Mucosa of descending colon (tissue), 3 donors: ENCODE measurements at regions not wholly inside any gene's neighbourhood (a gene's known extent, or its start where the extent isn't known, plus 50 kb on each side); places are given as distances from the start of the nearest gene placed in this dataset.
A peak's percentile ranks its signal among the peaks of the same experiment; 100 is the strongest.

Source experiments
- ATAC-seq: fragments of 200-7000 bp; cut with Tn5 transposase; one replicate; pipeline ENCODE4 v1.9.1; 2020; ENCODE audit warnings: mild to moderate bottlenecking, moderate library complexity
- DNase-seq, 3 donors: peaks; one replicate each; pipeline ENCODE4 v3.0.0-alpha.2; 2020
- H3K36me3 ChIP-seq: fragments of 200-600 bp; one replicate; pipeline ENCODE4 v1.8.0; 2021; ENCODE audit warnings: low read depth, mild to moderate bottlenecking
- H3K4me1 ChIP-seq: fragments of 200-600 bp; one replicate; pipeline ENCODE4 v1.8.0; 2021; ENCODE audit warnings: low read depth, mild to moderate bottlenecking
- H3K4me3 ChIP-seq: fragments of 200-600 bp; one replicate; pipeline ENCODE4 v1.8.0; 2021; ENCODE audit warnings: mild to moderate bottlenecking
- H3K9me3 ChIP-seq: fragments of 200-600 bp; one replicate; pipeline ENCODE4 v1.8.0; 2021; ENCODE audit warnings: mild to moderate bottlenecking
- intact Hi-C, 2 donors: fragments of 100-400 bp; cut with DNase I in 1 of 2; cut with micrococcal nuclease in 1 of 2; formaldehyde crosslinking; loops; one replicate each; pipeline versions ENCODE4 v1.11.0 to v1.11.1; 2022; cut with DNase I, micrococcal nuclease
- TF ChIP-seq, protein P1 (sequence below): fragments of 200-600 bp; IDR thresholded peaks from one replicate; pipeline ENCODE4 v1.8.0; 2022; ENCODE audit warnings: antibody characterized with exemption, mild to moderate bottlenecking
- donor health status: DM: no; HTN: no; CAD: no; lungs with moderate emphysema.
- donor health status: DM: no; HTN: no; CAD: no.
- donor health status: DM: no; HTN: yes; CAD: no.

- H3K4me3 ChIP-seq: no peak overlapping the region
Measured at GRCh38 chr2:122168799-122169198, 413.3 kb downstream of the TSN start.

DNA sequence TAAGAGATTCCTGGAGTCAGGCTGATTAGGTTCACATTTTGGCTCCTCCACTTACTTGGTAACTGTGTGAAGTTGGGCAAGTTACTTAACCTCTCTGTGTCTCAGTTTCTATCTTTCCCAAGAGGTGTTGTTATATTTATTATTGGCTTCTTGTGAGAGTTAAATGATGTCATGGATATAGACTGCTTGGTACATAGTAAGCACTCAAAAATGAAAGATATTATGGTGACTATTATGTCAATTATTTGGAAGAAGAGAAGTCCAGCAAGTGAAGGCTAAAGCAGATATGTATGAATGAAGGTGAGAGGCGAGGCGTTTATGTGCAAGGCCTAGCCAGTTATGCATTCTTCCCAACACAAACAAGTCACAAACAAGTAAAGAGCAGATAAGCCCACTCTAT, 417.4 kb downstream of the TSN start:
- H3K4me3 ChIP-seq: no peak overlapping the region
- intact Hi-C loops: no loop called here
- no peaks in the 10 kb centered on the region for H3K9me3 ChIP-seq
- no peak for ATAC-seq
- no peak for DNase-seq
- H3K36me3 ChIP-seq: no peaks in the 10 kb centered on the region
- H3K4me1 ChIP-seq: no peaks in the 10 kb centered on the region
- TF ChIP-seq, protein P1, sequence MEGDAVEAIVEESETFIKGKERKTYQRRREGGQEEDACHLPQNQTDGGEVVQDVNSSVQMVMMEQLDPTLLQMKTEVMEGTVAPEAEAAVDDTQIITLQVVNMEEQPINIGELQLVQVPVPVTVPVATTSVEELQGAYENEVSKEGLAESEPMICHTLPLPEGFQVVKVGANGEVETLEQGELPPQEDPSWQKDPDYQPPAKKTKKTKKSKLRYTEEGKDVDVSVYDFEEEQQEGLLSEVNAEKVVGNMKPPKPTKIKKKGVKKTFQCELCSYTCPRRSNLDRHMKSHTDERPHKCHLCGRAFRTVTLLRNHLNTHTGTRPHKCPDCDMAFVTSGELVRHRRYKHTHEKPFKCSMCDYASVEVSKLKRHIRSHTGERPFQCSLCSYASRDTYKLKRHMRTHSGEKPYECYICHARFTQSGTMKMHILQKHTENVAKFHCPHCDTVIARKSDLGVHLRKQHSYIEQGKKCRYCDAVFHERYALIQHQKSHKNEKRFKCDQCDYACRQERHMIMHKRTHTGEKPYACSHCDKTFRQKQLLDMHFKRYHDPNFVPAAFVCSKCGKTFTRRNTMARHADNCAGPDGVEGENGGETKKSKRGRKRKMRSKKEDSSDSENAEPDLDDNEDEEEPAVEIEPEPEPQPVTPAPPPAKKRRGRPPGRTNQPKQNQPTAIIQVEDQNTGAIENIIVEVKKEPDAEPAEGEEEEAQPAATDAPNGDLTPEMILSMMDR: no peak

More at GRCh38 chr2:122168799-122169198, 413.3 kb downstream of the TSN start:
- Histone ChIP-seq H3K4me1 (no peaks in the 10 kb centered on the region), H3K36me3 (no peaks in the 10 kb centered on the region), H3K9me3 (no peaks in the 10 kb centered on the region)
- ATAC-seq (peak; percentile 24), DNase-seq (no peak)
- TF ChIP-seq, protein P1: no peak
- intact Hi-C loops: no loop called here

DNA sequence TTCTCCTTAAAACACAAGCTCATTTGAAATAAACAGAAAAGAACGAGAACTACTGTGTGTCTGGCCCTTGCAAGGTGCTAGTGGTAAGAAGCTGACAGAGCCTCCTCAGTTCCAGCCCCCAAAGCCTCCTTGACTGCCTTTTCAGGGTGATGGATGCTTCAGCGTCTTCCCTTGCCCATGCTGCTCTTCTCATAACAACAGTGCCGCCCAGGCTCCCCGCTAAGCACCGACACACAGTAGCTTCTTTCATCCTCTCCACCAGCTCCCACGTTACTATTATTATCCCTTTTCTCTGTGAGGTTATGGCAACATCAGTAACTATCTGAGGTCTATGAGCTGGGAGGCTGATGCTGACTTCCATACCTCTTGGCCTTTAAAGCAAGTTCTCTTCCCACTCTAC, 418.6 kb downstream of the TSN start:
- ATAC-seq: no peak
- Histone ChIP-seq H3K36me3 (no peaks in the 10 kb centered on the region), H3K4me1 (no peaks in the 10 kb centered on the region), H3K9me3 (no peaks in the 10 kb centered on the region), H3K4me3 (no peak overlapping the region)
- intact Hi-C loops: no loop called here
- DNase-seq: no peak
- TF ChIP-seq, protein P1: no peak

DNA sequence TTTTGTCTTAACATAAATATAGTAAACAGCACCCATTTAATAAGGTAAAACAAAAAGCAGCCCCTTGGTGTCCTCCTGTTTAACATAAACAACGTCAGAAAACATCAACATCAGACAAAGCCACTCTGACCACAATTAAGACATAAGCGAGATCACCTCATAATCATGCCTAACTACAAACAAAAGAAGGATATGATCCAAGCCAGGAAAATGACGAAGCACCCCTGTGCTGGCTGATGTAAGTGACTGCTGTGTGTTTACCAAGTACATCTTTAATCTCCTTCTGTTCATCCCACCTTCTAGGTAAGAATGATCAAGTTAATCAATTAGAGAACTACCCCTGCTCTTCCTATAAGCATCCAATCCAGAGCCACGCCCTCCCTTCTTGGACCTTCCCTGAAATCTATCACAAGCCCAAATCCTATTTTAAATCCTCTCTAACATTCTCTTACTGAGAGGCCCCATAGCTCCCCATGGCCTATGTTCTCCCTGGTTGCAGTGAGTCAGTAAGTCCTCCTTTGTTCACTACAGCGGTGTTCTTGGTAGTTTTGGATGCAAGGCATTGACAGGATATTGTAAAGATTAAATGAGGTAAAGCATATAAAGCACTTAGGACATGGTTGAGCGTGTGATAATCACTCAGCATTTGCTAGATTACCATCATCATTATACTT, 424.2 kb downstream of the TSN start:
- no peak for DNase-seq
- no peaks in the 10 kb centered on the region for H3K36me3 ChIP-seq
- H3K4me3 ChIP-seq: no peak overlapping the region
- TF ChIP-seq, protein P1: no peak
- ATAC-seq: no peak
- H3K4me1 ChIP-seq: no peaks in the 10 kb centered on the region
- H3K9me3 ChIP-seq: no peaks in the 10 kb centered on the region
- intact Hi-C loops: no loop called here

DNA sequence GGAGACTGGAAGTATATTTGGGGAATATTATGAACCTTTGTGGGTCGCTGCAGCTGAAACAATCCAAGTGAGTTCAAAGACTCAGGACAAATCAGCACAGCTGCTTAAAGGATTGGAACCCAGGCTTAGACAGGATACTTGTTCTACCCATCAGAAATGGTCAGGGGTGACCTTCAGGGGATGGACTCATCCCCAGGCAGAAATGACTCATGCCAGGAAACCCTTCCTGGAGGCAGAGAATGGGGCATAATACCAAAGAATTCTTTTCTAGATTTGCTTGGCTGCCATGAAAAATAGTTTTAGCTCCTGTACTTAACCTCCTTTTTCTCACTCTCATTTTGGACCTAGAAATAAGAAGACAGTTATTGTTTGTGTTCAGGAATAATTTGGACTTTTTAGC, 425.5 kb downstream of the TSN start:
- Histone ChIP-seq H3K9me3 (no peaks in the 10 kb centered on the region), H3K4me3 (no peak overlapping the region), H3K4me1 (no peaks in the 10 kb centered on the region), H3K36me3 (no peaks in the 10 kb centered on the region)
- DNase-seq: no peak
- TF ChIP-seq, protein P1: no peak
- ATAC-seq: no peak
- intact Hi-C loops: no loop called here
